HFF-Myc (cell line): ENCODE measurements at regions not wholly inside any gene's neighbourhood (a gene's known extent, or its start where the extent isn't known, plus 50 kb on each side); places are given as distances from the start of the nearest gene placed in this dataset.

ENCODE experiments used
- DNase-seq: peaks from one replicate; pipeline ENCODE4 v3.0.0-alpha.2; 2011; ENCODE audit warnings: low read depth; ENCODE audit errors: extremely low read depth
- H3K4me3 ChIP-seq: replicated peaks from 2 replicates; pipeline ENCODE4 v1.5.1; 2011; ENCODE audit warnings: low read depth, mild to moderate bottlenecking, control low read depth, low read length
- CTCF ChIP-seq: IDR thresholded peaks from 2 replicates; pipeline ENCODE4 v1.5.1; 2012; ENCODE audit warnings: mild to moderate bottlenecking, low read depth, low read length, control low read depth; ENCODE audit errors: missing control alignments

- no peak overlapping the region for H3K4me3 ChIP-seq
- TF ChIP-seq CTCF: no peak
- no peak for DNase-seq
Observed at GRCh38 chr1:184210862-184211261, 159.3 kb downstream of the TSEN15 start.

GRCh38 chr1:184212649-184213314 lies 161.3 kb downstream of the TSEN15 start:
- H3K4me3 ChIP-seq: no peak overlapping the region
- no peak for TF ChIP-seq CTCF
- DNase-seq: peak; percentile 24

GRCh38 chr1:184214128-184214527 lies 162.6 kb downstream of the TSEN15 start:
- TF ChIP-seq CTCF: no peak
- no peak for DNase-seq
- H3K4me3 ChIP-seq: no peak overlapping the region

GRCh38 chr1:184215274-184215925 lies 163.9 kb downstream of the TSEN15 start:
- TF ChIP-seq CTCF: no peak

GRCh38 chr1:184218458-184219075 lies 167.0 kb downstream of the TSEN15 start:
- no peak overlapping the region for H3K4me3 ChIP-seq
- DNase-seq: no peak
- no peak for TF ChIP-seq CTCF

More at GRCh38 chr1:184215274-184215925, 163.9 kb downstream of the TSEN15 start:
- DNase-seq: no peak
- no peak overlapping the region for H3K4me3 ChIP-seq

GRCh38 chr1:184219414-184219813 lies 167.4 kb upstream of the C1orf21 start:
- DNase-seq: no peak
- TF ChIP-seq CTCF: no peak

More at GRCh38 chr1:184219414-184219813, 167.4 kb upstream of the C1orf21 start:
- H3K4me3 ChIP-seq: no peak overlapping the region
